ENCODE measurements at regions not wholly inside any gene's neighbourhood (a gene's known extent, or its start where the extent isn't known, plus 50 kb on each side); places are given as distances from the start of the nearest gene placed in this dataset.

DNA sequence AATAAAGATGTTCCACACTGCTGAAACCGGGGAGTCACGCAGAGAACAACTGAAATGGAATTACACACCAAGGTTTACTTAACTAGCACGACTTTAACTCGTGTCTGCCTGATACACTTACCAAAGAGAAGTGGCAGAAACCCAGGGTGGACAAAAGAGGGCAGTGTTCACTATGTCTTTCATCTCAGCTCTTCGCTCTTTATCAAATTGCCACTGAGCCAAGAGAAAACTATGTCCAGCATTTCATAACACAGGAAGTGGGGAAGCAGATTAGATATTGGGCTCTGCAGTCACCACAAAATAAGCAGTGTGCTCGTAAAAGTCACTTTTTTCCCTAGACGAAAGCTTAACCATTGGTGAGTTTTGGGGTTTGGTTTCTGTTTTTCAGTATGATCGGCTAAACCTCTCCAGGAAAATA is 155.7 kb downstream of the CHIC2 start:
- no peak for TF ChIP-seq POLR2A (IDR thresholded peaks at IDR 0.05)
- TF ChIP-seq, protein P1, sequence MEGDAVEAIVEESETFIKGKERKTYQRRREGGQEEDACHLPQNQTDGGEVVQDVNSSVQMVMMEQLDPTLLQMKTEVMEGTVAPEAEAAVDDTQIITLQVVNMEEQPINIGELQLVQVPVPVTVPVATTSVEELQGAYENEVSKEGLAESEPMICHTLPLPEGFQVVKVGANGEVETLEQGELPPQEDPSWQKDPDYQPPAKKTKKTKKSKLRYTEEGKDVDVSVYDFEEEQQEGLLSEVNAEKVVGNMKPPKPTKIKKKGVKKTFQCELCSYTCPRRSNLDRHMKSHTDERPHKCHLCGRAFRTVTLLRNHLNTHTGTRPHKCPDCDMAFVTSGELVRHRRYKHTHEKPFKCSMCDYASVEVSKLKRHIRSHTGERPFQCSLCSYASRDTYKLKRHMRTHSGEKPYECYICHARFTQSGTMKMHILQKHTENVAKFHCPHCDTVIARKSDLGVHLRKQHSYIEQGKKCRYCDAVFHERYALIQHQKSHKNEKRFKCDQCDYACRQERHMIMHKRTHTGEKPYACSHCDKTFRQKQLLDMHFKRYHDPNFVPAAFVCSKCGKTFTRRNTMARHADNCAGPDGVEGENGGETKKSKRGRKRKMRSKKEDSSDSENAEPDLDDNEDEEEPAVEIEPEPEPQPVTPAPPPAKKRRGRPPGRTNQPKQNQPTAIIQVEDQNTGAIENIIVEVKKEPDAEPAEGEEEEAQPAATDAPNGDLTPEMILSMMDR (IDR thresholded peaks at IDR 0.05) = peak; percentile 25 to 47 (median 39)
- TF ChIP-seq EP300 (IDR thresholded peaks at IDR 0.05) = no peak
